ENCODE measurements at regions not wholly inside any gene's neighbourhood (a gene's known extent, or its start where the extent isn't known, plus 50 kb on each side); places are given as distances from the start of the nearest gene placed in this dataset.

GRCh38 chr7:115125312-115125711 is 203.4 kb downstream of the MDFIC start (continued):
- TF ChIP-seq CHD7 (IDR thresholded peaks at IDR 0.05; ENCODE audit: insufficient replicate concordance, low read length) = no peak
- no peak for TF ChIP-seq CBX5 (IDR thresholded peaks at IDR 0.05; ENCODE audit: low read depth, low read length)
- TF ChIP-seq E2F6 (IDR thresholded peaks at IDR 0.05) = no peak
- no peak for TF ChIP-seq POU5F1 (IDR thresholded peaks at IDR 0.05; ENCODE audit: low read depth, low read length)
- no peak for TF ChIP-seq SUZ12 (IDR thresholded peaks at IDR 0.05; ENCODE audit: low read length)
- no peak for TF ChIP-seq CTBP2 (IDR thresholded peaks at IDR 0.05; ENCODE audit: borderline replicate concordance, insufficient read depth, insufficient read length, low read length)
- TF ChIP-seq KDM5A (IDR thresholded peaks at IDR 0.05; ENCODE audit: low read length) = no peak
- no peak for TF ChIP-seq YY1 (IDR thresholded peaks at IDR 0.05; ENCODE audit: low read depth, low read length)
